ENCODE measurements at regions not wholly inside any gene's neighbourhood (a gene's known extent, or its start where the extent isn't known, plus 50 kb on each side); places are given as distances from the start of the nearest gene placed in this dataset.

GRCh38 chr1:168947041-168947440 lies 159.4 kb upstream of the ATP1B1 start:
- TF ChIP-seq POLR2AphosphoS5 (IDR thresholded peaks at IDR 0.05; ENCODE audit: low read depth, low read length), result no peak
- TF ChIP-seq POLR2A (IDR thresholded peaks at IDR 0.05; ENCODE audit: low read depth, low read length), result no peak
- TF ChIP-seq TAF1 (IDR thresholded peaks at IDR 0.05; ENCODE audit: low read depth, low read length), result no peak
- no peak for TF ChIP-seq SPI1 (IDR thresholded peaks at IDR 0.05; ENCODE audit: low read depth, low read length)
- TF ChIP-seq POU2F2 (IDR thresholded peaks at IDR 0.05; ENCODE audit: low read depth, low read length), result no peak
- TF ChIP-seq PAX5 (IDR thresholded peaks at IDR 0.05; ENCODE audit: insufficient read depth, low read length, severe bottlenecking), result no peak
